Liver (tissue), 8 donors: ENCODE measurements at regions not wholly inside any gene's neighbourhood (a gene's known extent, or its start where the extent isn't known, plus 50 kb on each side); places are given as distances from the start of the nearest gene placed in this dataset.
"Not testable (repeated sequence)": the region's sequence is repeated elsewhere in the genome, so short reads cannot be mapped to it uniquely, and the experiment has no call there.

Experiments used
- DNase-seq: peaks from one replicate; pipeline ENCODE4 v3.0.0-alpha.2; 2017; ENCODE audit warnings: low spot score
- H3K27ac ChIP-seq, 2 donors: one replicate each; pipeline ENCODE4 v1.7.0; 2013; ENCODE audit warnings: inconsistent platforms in 2 of 2, low read length in 2 of 2, control low read depth in 1 of 2, low read depth in 1 of 2, mild to moderate bottlenecking in 1 of 2
- H3K27me3 ChIP-seq, 4 donors: one replicate each; pipeline versions ENCODE4 v1.6.1 to v1.7.0; 2013; ENCODE audit warnings: low read length in 3 of 4, inconsistent platforms in 1 of 4, mild to moderate bottlenecking in 1 of 4, moderate library complexity in 1 of 4; ENCODE audit not compliant: control insufficient read depth in 4 of 4, insufficient read depth in 4 of 4
- H3K36me3 ChIP-seq, 4 donors: one replicate each; pipeline versions ENCODE4 v1.6.1 to v1.7.0; 2013; ENCODE audit warnings: low read length in 3 of 4, mild to moderate bottlenecking in 3 of 4, low read depth in 1 of 4, moderate library complexity in 1 of 4; ENCODE audit not compliant: control insufficient read depth in 4 of 4, insufficient read depth in 3 of 4
- H3K4me1 ChIP-seq, 4 donors: one replicate each; pipeline versions ENCODE4 v1.6.1 to v1.7.0; 2013; ENCODE audit warnings: low read length in 3 of 4, mild to moderate bottlenecking in 3 of 4, moderate library complexity in 1 of 4; ENCODE audit not compliant: control insufficient read depth in 4 of 4, insufficient read depth in 4 of 4
- H3K4me3 ChIP-seq, 3 donors: one replicate each; pipeline versions ENCODE4 v1.6.1 to v1.7.0; 2013; ENCODE audit warnings: low read length in 3 of 3, control low read depth in 1 of 3, low read depth in 1 of 3, mild to moderate bottlenecking in 1 of 3
- H3K9ac ChIP-seq, 2 donors: one replicate each; pipeline ENCODE4 v1.7.0; 2013; ENCODE audit warnings: low read length in 2 of 2, mild to moderate bottlenecking in 2 of 2, moderate library complexity in 2 of 2, control low read depth in 1 of 2, low read depth in 1 of 2
- H3K9me3 ChIP-seq, 4 donors: one replicate each; pipeline versions ENCODE4 v1.6.1 to v1.7.0; 2013; ENCODE audit warnings: low read length in 3 of 4; ENCODE audit not compliant: control insufficient read depth in 4 of 4
- CTCF ChIP-seq: fragments of 150-350 bp; IDR thresholded peaks from 2 replicates; pipeline ENCODE4 v1.5.1; 2017; ENCODE audit warnings: improper control_type of control experiment, low read depth, low read length; ENCODE audit not compliant: missing input control
- EGR1 ChIP-seq, 2 donors: IDR thresholded peaks; 2 replicates each; pipeline ENCODE4 v1.6.1; 2016 to 2018; ENCODE audit warnings: antibody characterized with exemption in 2 of 2, low read depth in 2 of 2
- FOXA1 ChIP-seq: IDR thresholded peaks from 2 replicates; pipeline ENCODE4 v1.6.1; 2016; ENCODE audit warnings: antibody characterized with exemption
- FOXA2 ChIP-seq: IDR thresholded peaks from 2 replicates; pipeline ENCODE4 v1.6.1; 2016; ENCODE audit warnings: antibody characterized with exemption
- GABPA ChIP-seq, 2 donors: IDR thresholded peaks in 1 of 2; conservative IDR thresholded peaks in 1 of 2; 2 replicates each; pipeline ENCODE4 v1.6.1; 2016; ENCODE audit warnings: antibody characterized with exemption in 2 of 2, mild to moderate bottlenecking in 1 of 2, moderate library complexity in 1 of 2
- HNF4A ChIP-seq, 2 donors: conservative IDR thresholded peaks; 2 replicates each; pipeline ENCODE4 v1.6.1; 2016; ENCODE audit warnings: antibody characterized with exemption in 2 of 2, mild to moderate bottlenecking in 2 of 2
- HNF4G ChIP-seq: IDR thresholded peaks from 2 replicates; pipeline ENCODE4 v1.6.1; 2016; ENCODE audit warnings: antibody characterized with exemption
- JUND ChIP-seq, 2 donors: IDR thresholded peaks; 2 replicates each; pipeline ENCODE4 v1.6.1; 2016; ENCODE audit warnings: antibody characterized with exemption in 2 of 2
- NR2F2 ChIP-seq: IDR thresholded peaks from 2 replicates; pipeline ENCODE4 v1.6.1; 2016; ENCODE audit warnings: antibody characterized with exemption
- RAD21 ChIP-seq, 2 donors: IDR thresholded peaks; 2 replicates each; pipeline ENCODE4 v1.6.1; 2016; ENCODE audit warnings: antibody characterized with exemption in 2 of 2, mild to moderate bottlenecking in 2 of 2
- REST ChIP-seq: IDR thresholded peaks from 2 replicates; pipeline ENCODE4 v1.6.1; 2016; ENCODE audit warnings: antibody characterized with exemption, mild to moderate bottlenecking
- RXRA ChIP-seq, 2 donors: IDR thresholded peaks; 2 replicates each; pipeline ENCODE4 v1.6.1; 2017 to 2018; ENCODE audit warnings: antibody characterized with exemption in 2 of 2, mild to moderate bottlenecking in 1 of 2
- SP1 ChIP-seq: IDR thresholded peaks from 2 replicates; pipeline ENCODE4 v1.6.1; 2018; ENCODE audit warnings: antibody characterized with exemption, mild to moderate bottlenecking
- TAF1 ChIP-seq: conservative IDR thresholded peaks from 2 replicates; pipeline ENCODE4 v1.6.1; 2016; ENCODE audit warnings: antibody characterized with exemption, mild to moderate bottlenecking
- YY1 ChIP-seq: IDR thresholded peaks from 2 replicates; pipeline ENCODE4 v1.6.1; 2016; ENCODE audit warnings: antibody characterized with exemption, mild to moderate bottlenecking
- ZBTB33 ChIP-seq: IDR thresholded peaks from 2 replicates; pipeline ENCODE4 v1.6.1; 2016; ENCODE audit warnings: antibody characterized with exemption
- WGBS: extraction: QIAGEN DNeasy Blood & Tissue Kit; methylation state at CpG from one replicate; pipeline ENCODE4 v1.1.7; 2013; 5-methylcytosine and 5-hydroxymethylcytosine counted together
- TF ChIP-seq, protein P1 (sequence below): IDR thresholded peaks from 2 replicates; pipeline ENCODE4 v1.6.1; 2016; ENCODE audit warnings: antibody characterized with exemption
- TF ChIP-seq, protein P2 (sequence below): IDR thresholded peaks from 2 replicates; pipeline ENCODE4 v1.6.1; 2016; ENCODE audit warnings: antibody characterized with exemption
- donor health status: healthy.
- donor health status: healthy.
- donor health status: healthy.
- donor health status: healthy.
- donor health status: healthy.

GRCh38 chr12:92381856-92382255 lies 236.2 kb upstream of the BTG1 start:
- Histone ChIP-seq H3K36me3 (no peaks in the 10 kb centered on the region), H3K9me3 (no peaks in the 10 kb centered on the region), H3K27ac (no peak overlapping the region), H3K9ac (no peak overlapping the region), H3K4me1 (no peaks in the 10 kb centered on the region), H3K27me3 (no peaks in the 10 kb centered on the region), H3K4me3 (no peak overlapping the region)
- DNase-seq, result no peak
- TF ChIP-seq RAD21 (IDR thresholded peaks at IDR 0.05), result no peak
- TF ChIP-seq RXRA (IDR thresholded peaks at IDR 0.05), result no peak
- TF ChIP-seq JUND (IDR thresholded peaks at IDR 0.05), result no peak
- no peak for TF ChIP-seq HNF4A (conservative IDR thresholded peaks at IDR 0.05)
- TF ChIP-seq, protein P1, sequence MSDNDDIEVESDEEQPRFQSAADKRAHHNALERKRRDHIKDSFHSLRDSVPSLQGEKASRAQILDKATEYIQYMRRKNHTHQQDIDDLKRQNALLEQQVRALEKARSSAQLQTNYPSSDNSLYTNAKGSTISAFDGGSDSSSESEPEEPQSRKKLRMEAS, result no peak
- TF ChIP-seq, protein P2, sequence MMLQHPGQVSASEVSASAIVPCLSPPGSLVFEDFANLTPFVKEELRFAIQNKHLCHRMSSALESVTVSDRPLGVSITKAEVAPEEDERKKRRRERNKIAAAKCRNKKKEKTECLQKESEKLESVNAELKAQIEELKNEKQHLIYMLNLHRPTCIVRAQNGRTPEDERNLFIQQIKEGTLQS, result no peak
- no peak for TF ChIP-seq TAF1

DNA sequence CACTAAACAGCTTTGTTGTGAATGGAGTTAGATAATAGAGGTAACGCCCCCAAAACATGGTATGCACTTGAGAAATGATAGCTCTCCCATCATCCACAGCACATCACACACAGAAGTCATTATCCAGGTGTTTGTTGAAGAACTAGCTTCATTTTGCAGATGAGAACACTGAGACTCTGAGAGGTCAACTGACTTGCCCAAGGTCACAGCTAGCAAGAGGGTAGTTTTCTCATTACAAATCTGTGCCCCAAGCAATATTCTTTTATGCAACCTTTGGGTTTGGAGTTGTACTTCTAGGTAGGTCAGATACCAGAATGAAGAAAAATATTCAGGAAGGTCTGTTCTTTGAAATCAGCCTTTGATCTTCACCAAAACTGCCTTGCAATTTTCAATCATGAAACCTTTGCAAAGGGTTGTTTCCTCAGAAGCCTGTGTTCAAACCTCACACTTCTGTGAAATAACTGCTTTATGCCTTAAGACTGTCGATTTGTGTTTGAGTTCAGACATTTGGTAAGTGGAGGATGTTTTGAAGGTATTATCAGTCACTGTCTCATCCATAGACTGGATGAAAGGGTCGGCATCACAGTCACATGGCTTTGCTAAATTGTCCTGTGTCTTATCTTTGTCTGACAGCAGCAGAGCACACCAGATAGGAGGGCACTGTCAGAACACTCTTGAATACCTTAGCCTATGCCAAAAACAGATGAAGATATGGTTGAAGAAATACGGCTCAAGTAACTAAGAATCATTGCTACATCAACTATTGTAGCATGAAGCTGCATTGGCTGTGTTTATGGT lies 233.2 kb upstream of the BTG1 start:
- H3K4me1 ChIP-seq, result no peaks in the 10 kb centered on the region
- no peaks in the 10 kb centered on the region for H3K36me3 ChIP-seq
- WGBS, result 81% methylated on average over 4 of the region's 4 CpGs
- H3K27ac ChIP-seq, result no peak overlapping the region
- no peak overlapping the region for H3K9ac ChIP-seq
- no peak for DNase-seq
- H3K4me3 ChIP-seq, result no peak overlapping the region
- no peak for TF ChIP-seq GABPA (IDR thresholded peaks at IDR 0.05 in 1 of 2, conservative IDR thresholded peaks at IDR 0.05 in 1 of 2)
- TF ChIP-seq YY1, result no peak
- TF ChIP-seq RXRA (IDR thresholded peaks at IDR 0.05), result no peak
- no peak for TF ChIP-seq HNF4A (conservative IDR thresholded peaks at IDR 0.05)
- no peak for TF ChIP-seq FOXA1
- TF ChIP-seq, protein P2, result no peak
- TF ChIP-seq JUND (IDR thresholded peaks at IDR 0.05), result no peak
- no peak for TF ChIP-seq NR2F2
- no peak for TF ChIP-seq RAD21 (IDR thresholded peaks at IDR 0.05)
- TF ChIP-seq ZBTB33, result no peak
- no peak for TF ChIP-seq SP1
- no peak for TF ChIP-seq EGR1 (IDR thresholded peaks at IDR 0.05; ENCODE audit: low read depth in 2 of 2)
- TF ChIP-seq CTCF, result no peak
- no peak for TF ChIP-seq FOXA2
- no peak for TF ChIP-seq REST
- TF ChIP-seq TAF1, result no peak
- TF ChIP-seq, protein P1, result no peak
- TF ChIP-seq HNF4G, result no peak
- no peaks in the 10 kb centered on the region for H3K9me3 ChIP-seq
- no peaks in the 10 kb centered on the region for H3K27me3 ChIP-seq

- H3K36me3 ChIP-seq, result not testable (repeated sequence)
- WGBS, result 99% methylated on average over 3 of the region's 3 CpGs
Measured at GRCh38 chr12:92375504-92375903, 229.9 kb upstream of the BTG1 start.

More at GRCh38 chr12:92375504-92375903, 229.9 kb upstream of the BTG1 start:
- not testable (repeated sequence) for H3K9ac ChIP-seq, H3K9me3 ChIP-seq, H3K27me3 ChIP-seq, H3K4me1 ChIP-seq, DNase-seq, H3K4me3 ChIP-seq, H3K27ac ChIP-seq
